ENCODE measurements at regions not wholly inside any gene's neighbourhood (a gene's known extent, or its start where the extent isn't known, plus 50 kb on each side); places are given as distances from the start of the nearest gene placed in this dataset.

DNA sequence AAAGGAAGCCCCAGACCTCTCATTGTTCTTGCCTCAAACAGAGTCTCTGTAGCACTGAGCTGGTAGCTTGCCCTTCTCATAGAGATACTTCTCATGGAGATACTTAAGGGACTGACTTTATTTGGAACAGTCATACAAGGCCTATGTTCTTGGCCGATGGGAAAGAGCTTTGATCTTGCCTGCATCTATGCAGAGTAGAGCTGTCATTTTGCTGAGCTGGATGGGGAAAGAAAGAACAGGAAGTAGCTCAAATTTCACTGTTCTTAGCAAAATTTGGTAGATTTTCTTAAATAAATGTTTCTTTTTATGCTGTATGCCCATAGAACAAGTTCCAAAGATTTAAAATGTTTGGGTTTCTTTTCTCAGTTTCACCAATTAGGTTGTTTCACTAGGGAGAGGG is 119.3 kb upstream of the SEC61G start:
- Mint-ChIP-seq H3K4me1 (ENCODE audit: low read depth, unreplicated experiment) (no peaks in the 10 kb centered on the region), H3K9me3 (ENCODE audit: unreplicated experiment) (no peaks in the 10 kb centered on the region), H3K27ac (ENCODE audit: unreplicated experiment) (no peak overlapping the region), H3K27me3 (ENCODE audit: unreplicated experiment) (no peaks in the 10 kb centered on the region), H3K4me3 (ENCODE audit: unreplicated experiment) (no peak overlapping the region), H3K36me3 (ENCODE audit: unreplicated experiment) (no peaks in the 10 kb centered on the region)
- TF ChIP-seq, protein P1, sequence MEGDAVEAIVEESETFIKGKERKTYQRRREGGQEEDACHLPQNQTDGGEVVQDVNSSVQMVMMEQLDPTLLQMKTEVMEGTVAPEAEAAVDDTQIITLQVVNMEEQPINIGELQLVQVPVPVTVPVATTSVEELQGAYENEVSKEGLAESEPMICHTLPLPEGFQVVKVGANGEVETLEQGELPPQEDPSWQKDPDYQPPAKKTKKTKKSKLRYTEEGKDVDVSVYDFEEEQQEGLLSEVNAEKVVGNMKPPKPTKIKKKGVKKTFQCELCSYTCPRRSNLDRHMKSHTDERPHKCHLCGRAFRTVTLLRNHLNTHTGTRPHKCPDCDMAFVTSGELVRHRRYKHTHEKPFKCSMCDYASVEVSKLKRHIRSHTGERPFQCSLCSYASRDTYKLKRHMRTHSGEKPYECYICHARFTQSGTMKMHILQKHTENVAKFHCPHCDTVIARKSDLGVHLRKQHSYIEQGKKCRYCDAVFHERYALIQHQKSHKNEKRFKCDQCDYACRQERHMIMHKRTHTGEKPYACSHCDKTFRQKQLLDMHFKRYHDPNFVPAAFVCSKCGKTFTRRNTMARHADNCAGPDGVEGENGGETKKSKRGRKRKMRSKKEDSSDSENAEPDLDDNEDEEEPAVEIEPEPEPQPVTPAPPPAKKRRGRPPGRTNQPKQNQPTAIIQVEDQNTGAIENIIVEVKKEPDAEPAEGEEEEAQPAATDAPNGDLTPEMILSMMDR (IDR thresholded peaks at IDR 0.05; ENCODE audit: partially characterized antibody, unreplicated experiment), result no peak
- no peak for DNase-seq

DNA sequence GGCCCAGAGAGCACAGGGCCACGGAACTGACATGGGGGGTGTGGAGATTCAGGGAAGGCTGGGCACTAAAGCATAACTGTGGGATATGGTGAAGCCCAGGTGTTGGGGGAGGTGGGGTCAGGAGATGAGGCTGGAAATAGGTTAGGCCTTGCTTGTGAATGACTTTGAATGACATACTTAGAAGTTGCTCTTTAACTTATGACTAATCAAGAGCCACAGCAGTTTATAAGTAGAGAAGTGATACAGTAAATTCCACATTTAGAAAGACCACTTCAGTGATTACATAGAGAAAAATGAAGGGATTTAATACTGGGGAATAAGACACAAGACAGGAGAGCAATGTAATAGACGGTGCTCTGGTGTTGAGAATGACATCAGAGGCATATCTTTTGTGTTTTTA is 120.8 kb upstream of the SEC61G start:
- TF ChIP-seq, protein P1 (IDR thresholded peaks at IDR 0.05; ENCODE audit: partially characterized antibody, unreplicated experiment), result no peak
- H3K4me1 Mint-ChIP-seq (ENCODE audit: low read depth, unreplicated experiment), result no peaks in the 10 kb centered on the region
- H3K27me3 Mint-ChIP-seq (ENCODE audit: unreplicated experiment), result no peaks in the 10 kb centered on the region
- H3K9me3 Mint-ChIP-seq (ENCODE audit: unreplicated experiment), result no peaks in the 10 kb centered on the region
- no peak for DNase-seq
- H3K36me3 Mint-ChIP-seq (ENCODE audit: unreplicated experiment), result no peaks in the 10 kb centered on the region
- no peak overlapping the region for H3K27ac Mint-ChIP-seq (ENCODE audit: unreplicated experiment)
- H3K4me3 Mint-ChIP-seq (ENCODE audit: unreplicated experiment), result no peak overlapping the region

DNA sequence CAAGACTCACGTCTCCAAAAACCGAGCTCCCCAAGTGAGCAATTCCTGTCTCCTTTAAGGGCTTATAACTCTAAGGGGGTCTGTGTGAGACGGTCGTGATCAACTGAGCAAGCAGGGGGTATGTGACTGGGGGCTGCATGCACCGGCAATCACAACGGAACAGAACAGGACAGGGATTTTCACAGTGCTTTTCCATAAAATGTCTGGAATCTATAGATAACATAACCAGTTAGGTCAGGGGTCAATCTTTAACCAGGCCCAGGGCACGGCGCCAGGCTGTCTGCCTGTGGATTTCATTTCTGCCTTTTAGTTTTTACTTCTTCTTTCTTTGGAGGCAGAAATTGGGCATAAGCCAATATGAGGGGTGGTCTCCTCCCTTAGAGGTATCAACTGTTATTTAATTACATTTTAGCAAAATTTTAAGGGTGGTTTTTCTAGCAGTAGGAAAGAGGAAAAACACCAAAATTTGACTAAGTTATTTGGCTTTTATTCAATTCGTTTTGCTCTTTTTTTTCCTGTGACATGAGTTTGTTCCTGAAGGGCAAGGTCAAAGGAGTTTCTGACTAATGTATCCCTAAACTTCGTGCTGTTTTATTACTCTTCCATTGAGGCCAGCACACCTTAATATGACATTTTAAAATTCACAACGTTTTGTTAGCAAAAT is 121.4 kb upstream of the SEC61G start:
- Mint-ChIP-seq H3K27me3 (ENCODE audit: unreplicated experiment) (no peaks in the 10 kb centered on the region), H3K4me3 (ENCODE audit: unreplicated experiment) (no peak overlapping the region), H3K4me1 (ENCODE audit: low read depth, unreplicated experiment) (no peaks in the 10 kb centered on the region), H3K36me3 (ENCODE audit: unreplicated experiment) (no peaks in the 10 kb centered on the region), H3K9me3 (ENCODE audit: unreplicated experiment) (no peaks in the 10 kb centered on the region), H3K27ac (ENCODE audit: unreplicated experiment) (no peak overlapping the region)
- DNase-seq, result no peak
- TF ChIP-seq, protein P1 (IDR thresholded peaks at IDR 0.05; ENCODE audit: partially characterized antibody, unreplicated experiment), result no peak

DNA sequence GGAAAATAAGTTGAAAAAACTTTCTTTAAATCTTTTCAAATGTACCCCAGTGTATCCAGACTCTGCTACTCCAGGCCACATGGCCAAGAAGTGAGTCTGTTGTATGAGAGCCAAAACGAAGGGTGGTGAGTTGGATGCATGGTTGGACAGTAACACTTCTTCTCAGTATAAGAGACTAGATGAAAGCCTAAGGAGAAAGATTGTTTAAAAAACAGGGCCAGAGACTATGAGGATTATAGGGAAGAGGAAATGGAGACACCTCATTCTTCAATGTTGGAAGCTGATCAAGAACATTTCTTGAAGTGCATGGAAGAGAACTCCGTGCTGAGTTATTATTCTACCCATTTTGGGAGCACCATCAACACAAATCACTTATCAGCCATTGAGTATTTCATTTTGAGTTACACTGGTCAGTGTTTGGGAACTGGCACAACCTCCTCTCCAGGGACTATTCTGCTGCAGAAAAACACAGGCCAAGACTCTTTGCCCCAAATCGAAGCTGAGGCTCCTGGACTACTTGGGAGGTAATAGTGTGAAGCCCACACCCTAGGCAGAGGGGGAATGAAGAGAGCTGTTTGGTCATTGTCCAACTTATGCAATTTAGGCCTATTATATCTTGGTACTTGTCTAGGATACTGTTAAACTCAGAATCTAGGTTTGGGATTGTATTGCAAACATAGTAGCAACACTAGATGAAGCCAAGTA is 123.0 kb upstream of the SEC61G start:
- Mint-ChIP-seq H3K4me1 (ENCODE audit: low read depth, unreplicated experiment) (peaks cover 2% of the 10 kb centered on the region), H3K27ac (ENCODE audit: unreplicated experiment) (no peak overlapping the region), H3K9me3 (ENCODE audit: unreplicated experiment) (no peaks in the 10 kb centered on the region), H3K27me3 (ENCODE audit: unreplicated experiment) (no peaks in the 10 kb centered on the region), H3K36me3 (ENCODE audit: unreplicated experiment) (no peaks in the 10 kb centered on the region), H3K4me3 (ENCODE audit: unreplicated experiment) (no peak overlapping the region)
- TF ChIP-seq, protein P1 (IDR thresholded peaks at IDR 0.05; ENCODE audit: partially characterized antibody, unreplicated experiment), result no peak
- DNase-seq, result no peak

DNA sequence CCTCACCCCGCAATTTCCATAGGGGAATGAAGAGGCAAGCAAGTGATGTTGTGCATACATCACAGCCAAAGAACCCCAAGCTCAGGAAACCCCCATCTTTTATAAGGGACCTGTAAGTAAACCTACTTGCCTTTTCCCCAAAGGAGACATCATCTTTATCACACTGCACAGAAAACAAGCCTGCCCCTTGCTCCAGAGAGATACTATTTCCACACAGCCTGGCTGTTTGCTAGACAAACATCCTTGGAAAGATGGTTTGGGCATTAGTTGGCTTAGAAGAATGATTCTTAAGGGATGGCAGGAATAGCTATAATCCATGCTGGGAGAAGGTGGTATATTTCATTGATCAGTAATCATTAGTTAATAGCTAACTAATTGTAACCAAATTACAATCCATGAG is 123.7 kb upstream of the SEC61G start:
- no peaks in the 10 kb centered on the region for H3K27me3 Mint-ChIP-seq (ENCODE audit: unreplicated experiment)
- H3K9me3 Mint-ChIP-seq (ENCODE audit: unreplicated experiment), result no peaks in the 10 kb centered on the region
- H3K4me3 Mint-ChIP-seq (ENCODE audit: unreplicated experiment), result no peak overlapping the region
- TF ChIP-seq, protein P1 (IDR thresholded peaks at IDR 0.05; ENCODE audit: partially characterized antibody, unreplicated experiment), result no peak
- peaks cover 2% of the 10 kb centered on the region for H3K4me1 Mint-ChIP-seq (ENCODE audit: low read depth, unreplicated experiment)
- H3K27ac Mint-ChIP-seq (ENCODE audit: unreplicated experiment), result no peak overlapping the region
- H3K36me3 Mint-ChIP-seq (ENCODE audit: unreplicated experiment), result no peaks in the 10 kb centered on the region
- no peak for DNase-seq

Data from glutamatergic neuron (in vitro differentiated cells).